IMR-90 (cell line): ENCODE measurements at regions not wholly inside any gene's neighbourhood (a gene's known extent, or its start where the extent isn't known, plus 50 kb on each side); places are given as distances from the start of the nearest gene placed in this dataset.

Experiments
- ATAC-seq: fragments of 200-7000 bp; cut with Tn5 transposase; 2 replicates; pipeline ENCODE4 v1.9.1; 2020; ENCODE audit warnings: low read depth, mild to moderate bottlenecking, moderate library complexity
- BruUV-seq: library from RNA; stranded (reverse); fragments of 400-500 nt; replicated peaks from 2 replicates; lab custom pipeline; 2021; lab: Mats Ljungman, UMichigan
- CTCF ChIA-PET: fragments of 300-600 bp; formaldehyde crosslinking; extraction: SDS; loops from one replicate; lab custom pipeline; 2021; ENCODE audit warnings: antibody characterized with exemption; lab: Yijun Ruan, JAX
- POLR2A ChIA-PET: fragments of 300-600 bp; sonication (Branson Sonifier 250); formaldehyde crosslinking; loops from one replicate; lab custom pipeline; 2022; ENCODE audit warnings: antibody characterized with exemption; ENCODE audit not compliant: unreplicated experiment; lab: Charles Lee
- DNase-seq: peaks from one replicate; pipeline ENCODE4 v3.0.0; 2013
- H2AFZ ChIP-seq: replicated peaks from 2 replicates; pipeline ENCODE3; 2013; ENCODE audit warnings: low read length, mild to moderate bottlenecking; ENCODE audit not compliant: poor library complexity
- H2AK5ac ChIP-seq: 2 replicates; pipeline ENCODE4 v1.6.1; 2013; ENCODE audit warnings: low read depth, low read length, inconsistent platforms
- H2AK9ac ChIP-seq: replicated peaks from 2 replicates; pipeline ENCODE3; 2013; ENCODE audit warnings: mild to moderate bottlenecking, low read depth, low read length, moderate library complexity; ENCODE audit not compliant: poor library complexity
- H2BK120ac ChIP-seq: 2 replicates; pipeline ENCODE4 v1.6.1; 2013; ENCODE audit warnings: low read depth, low read length, inconsistent platforms
- H2BK15ac ChIP-seq: 3 replicates; pipeline ENCODE4 v1.6.1; 2013; ENCODE audit warnings: low read depth, low read length, inconsistent platforms
- H2BK20ac ChIP-seq: 2 replicates; pipeline ENCODE4 v1.6.1; 2013; ENCODE audit warnings: low read depth, mild to moderate bottlenecking, inconsistent platforms, low read length, moderate library complexity
- H2BK5ac ChIP-seq: 2 replicates; pipeline ENCODE4 v1.6.1; 2013; ENCODE audit warnings: mild to moderate bottlenecking, low read depth, low read length, inconsistent platforms; ENCODE audit not compliant: poor library complexity, severe bottlenecking
- H3K14ac ChIP-seq: replicated peaks from 2 replicates; pipeline ENCODE4 v1.6.1; 2013; ENCODE audit warnings: low read depth, low read length, inconsistent platforms
- H3K18ac ChIP-seq: 2 replicates; pipeline ENCODE4 v1.6.1; 2013; ENCODE audit warnings: low read depth, low read length, control low read depth
- H3K23ac ChIP-seq: 2 replicates; pipeline ENCODE4 v1.6.1; 2013; ENCODE audit warnings: low read depth, low read length, inconsistent platforms
- H3K27ac ChIP-seq: 2 replicates; pipeline ENCODE4 v1.5.1; 2013; ENCODE audit warnings: mild to moderate bottlenecking, control low read depth, low read length; ENCODE audit not compliant: insufficient read depth
- H3K27me3 ChIP-seq: 2 replicates; pipeline ENCODE4 v1.6.1; 2013; ENCODE audit warnings: low read length; ENCODE audit not compliant: control insufficient read depth, insufficient read depth
- H3K36me3 ChIP-seq: 2 replicates; pipeline ENCODE4 v1.6.1; 2013; ENCODE audit warnings: low read length, mixed read lengths; ENCODE audit not compliant: control insufficient read depth, insufficient read depth
- H3K4ac ChIP-seq: 2 replicates; pipeline ENCODE4 v1.6.1; 2013; ENCODE audit warnings: low read depth, low read length, inconsistent platforms
- H3K4me1 ChIP-seq: 2 replicates; pipeline ENCODE4 v1.6.1; 2013; ENCODE audit warnings: low read length, mixed read lengths; ENCODE audit not compliant: control insufficient read depth, insufficient read depth
- H3K4me2 ChIP-seq: 2 replicates; pipeline ENCODE4 v1.6.1; 2013; ENCODE audit warnings: low read depth, mild to moderate bottlenecking, control low read depth, low read length, moderate library complexity
- H3K4me3 ChIP-seq: 2 replicates; pipeline ENCODE4 v1.5.1; 2013; ENCODE audit warnings: low read depth, mild to moderate bottlenecking, control low read depth, low read length, moderate library complexity; ENCODE audit not compliant: insufficient read depth
- H3K56ac ChIP-seq: 2 replicates; pipeline ENCODE4 v1.6.1; 2013; ENCODE audit warnings: low read length, inconsistent platforms; ENCODE audit not compliant: insufficient read depth; ENCODE audit errors: extremely low read depth
- H3K79me1 ChIP-seq, 2 experiments: 2 replicates each; pipeline ENCODE4 v1.6.1; 2013; ENCODE audit warnings: low read length in 2 of 2, inconsistent platforms in 1 of 2, low read depth in 1 of 2
- H3K9ac ChIP-seq: 2 replicates; pipeline ENCODE4 v1.6.1; 2013; ENCODE audit warnings: low read depth, low read length, control low read depth
- H3K9me1 ChIP-seq: 2 replicates; pipeline ENCODE4 v1.6.1; 2013; ENCODE audit warnings: low read length, inconsistent platforms; ENCODE audit not compliant: insufficient read depth
- H3K9me3 ChIP-seq: 2 replicates; pipeline ENCODE4 v1.6.1; 2013; ENCODE audit warnings: low read length; ENCODE audit not compliant: control insufficient read depth, insufficient read depth
- H4K20me1 ChIP-seq: 2 replicates; pipeline ENCODE4 v1.6.1; 2013; ENCODE audit warnings: low read length, inconsistent platforms; ENCODE audit not compliant: insufficient read depth
- H4K5ac ChIP-seq: 2 replicates; pipeline ENCODE4 v1.6.1; 2013; ENCODE audit warnings: mild to moderate bottlenecking, low read depth, low read length, control low read depth
- H4K8ac ChIP-seq, 2 experiments: 2 replicates each; pipeline ENCODE4 v1.6.1; 2013; ENCODE audit warnings: low read depth in 2 of 2, low read length in 2 of 2, control low read depth in 1 of 2, inconsistent platforms in 1 of 2
- H4K91ac ChIP-seq: 2 replicates; pipeline ENCODE4 v1.6.1; 2013; ENCODE audit warnings: low read depth, low read length, inconsistent platforms; ENCODE audit not compliant: insufficient read depth
- CHD1 ChIP-seq: IDR thresholded peaks from 2 replicates; pipeline ENCODE4 v1.6.1; 2012; ENCODE audit warnings: low read depth, low read length, improper control_type of control experiment
- FOS ChIP-seq: fragments of 150-350 bp; IDR thresholded peaks from 2 replicates; pipeline ENCODE4 v1.6.1; 2016; ENCODE audit warnings: low read depth, low read length
- MAFK ChIP-seq: IDR thresholded peaks from 2 replicates; pipeline ENCODE4 v1.6.1; 2012; ENCODE audit warnings: low read depth, low read length, improper control_type of control experiment
- MAZ ChIP-seq: IDR thresholded peaks from 2 replicates; pipeline ENCODE4 v1.6.1; 2012; ENCODE audit warnings: low read depth, mild to moderate bottlenecking, low read length, improper control_type of control experiment, moderate library complexity, borderline replicate concordance
- MXI1 ChIP-seq: IDR thresholded peaks from 2 replicates; pipeline ENCODE4 v1.6.1; 2012; ENCODE audit warnings: low read depth, mild to moderate bottlenecking, low read length, moderate library complexity, borderline replicate concordance
- POLR2A ChIP-seq: IDR thresholded peaks from 2 replicates; pipeline ENCODE4 v1.6.1; 2012; ENCODE audit warnings: mild to moderate bottlenecking, low read depth, low read length
- WGBS, 2 experiments: methylation state at CpG; one replicate each; pipeline versions ENCODE4 v1.1.5 to v1.1.7; 2013; ENCODE audit warnings: missing lambda C conversion rate in 2 of 2; ENCODE audit not compliant: insufficient read length in 1 of 2; ENCODE audit errors: extremely low coverage in 2 of 2; 5-methylcytosine and 5-hydroxymethylcytosine counted together
- dilution Hi-C: fragments of 300-500 bp; cut with HindIII; formaldehyde crosslinking; loops from one replicate; pipeline ENCODE4 v1.14.3; 2018; ENCODE audit warnings: low sequenced_read_pairs; ENCODE audit not compliant: unreplicated experiment
- in situ Hi-C: fragments of 300-500 bp; cut with MboI; formaldehyde crosslinking; loops from 3 replicates; pipeline ENCODE4 v1.14.3; 2019; ENCODE audit warnings: low sequenced_read_pairs, inconsistent platforms, mixed read lengths
- intact Hi-C: fragments of 100-400 bp; cut with micrococcal nuclease; formaldehyde crosslinking; loops from 2 replicates; pipeline ENCODE4 v1.10.0; 2022

DNA sequence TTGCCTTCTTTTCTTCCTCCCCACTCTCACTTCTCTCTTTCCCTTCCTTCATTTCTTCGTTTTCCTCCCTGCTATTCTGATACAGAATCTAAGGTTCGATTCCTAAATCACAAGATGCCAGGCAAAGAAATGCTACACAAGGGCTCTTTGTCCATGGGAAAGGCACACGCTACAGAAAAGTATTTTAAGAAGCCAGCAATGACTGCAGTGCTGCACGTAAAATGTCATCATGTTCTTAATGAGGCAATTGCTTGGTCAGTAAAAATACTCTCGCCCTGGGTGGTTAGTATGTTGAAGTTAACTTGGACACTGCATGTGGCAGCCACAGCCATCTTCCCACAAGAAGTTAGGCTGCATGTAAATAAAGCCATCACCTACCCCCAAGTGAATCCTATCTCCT, 178.4 kb downstream of the DHX15 start:
- H3K14ac ChIP-seq, result no peak overlapping the region
- H3K9me3 ChIP-seq, result no peaks in the 10 kb centered on the region
- H4K8ac ChIP-seq, result no peak overlapping the region
- no peaks in the 10 kb centered on the region for H3K79me1 ChIP-seq
- ATAC-seq (no peak), DNase-seq (no peak)
- H2BK20ac ChIP-seq, result no peak overlapping the region
- dilution Hi-C loops, result no loop called here
- no TSS peak for BruUV-seq
- no peak overlapping the region for H2AK9ac ChIP-seq
- in situ Hi-C loops, result loop anchor here (25.0 kb wide), 1 partner anchor 719 kb away; no protein-coding TSS in a partner anchor
- no peak overlapping the region for H3K4me2 ChIP-seq
- H3K9me1 ChIP-seq, result no peaks in the 10 kb centered on the region
- no peaks in the 10 kb centered on the region for H3K4me1 ChIP-seq
- no peak overlapping the region for H3K27ac ChIP-seq
- ChIA-PET POLR2A (no interaction called here), CTCF (no interaction called here)
- H3K4ac ChIP-seq, result no peak overlapping the region
- no peak overlapping the region for H3K9ac ChIP-seq
- 80% methylated on average over 2 of the region's 5 CpGs; no CpG with 5 or more reads in 1 of the 2 experiments for WGBS, 2 experiments
- no peak overlapping the region for H3K56ac ChIP-seq
- H3K18ac ChIP-seq, result no peak overlapping the region
- H4K20me1 ChIP-seq, result no peaks in the 10 kb centered on the region
- intact Hi-C loops, result no loop called here
- no peak overlapping the region for H3K4me3 ChIP-seq
- H2BK120ac ChIP-seq, result no peak overlapping the region
- no peak overlapping the region for H4K5ac ChIP-seq
- H3K23ac ChIP-seq, result no peak overlapping the region
- TF ChIP-seq FOS, result no peak
- TF ChIP-seq MAZ, result no peak
- TF ChIP-seq MXI1, result no peak
- TF ChIP-seq CHD1, result no peak
- TF ChIP-seq POLR2A, result no peak
- no peak for TF ChIP-seq MAFK
- H2BK5ac ChIP-seq, result no peak overlapping the region
- no peak overlapping the region for H2AFZ ChIP-seq
- H2AK5ac ChIP-seq, result no peak overlapping the region
- no peak overlapping the region for H2BK15ac ChIP-seq
- H4K91ac ChIP-seq, result no peak overlapping the region
- no peaks in the 10 kb centered on the region for H3K36me3 ChIP-seq
- peaks cover 2% of the 10 kb centered on the region; the same call in 1 of the 2 replicates for H3K27me3 ChIP-seq
